ENCODE measurements at regions not wholly inside any gene's neighbourhood (a gene's known extent, or its start where the extent isn't known, plus 50 kb on each side); places are given as distances from the start of the nearest gene placed in this dataset.

GRCh38 chr12:131471271-131471905 lies 239.5 kb upstream of the SFSWAP start:
- TF ChIP-seq, protein P1, sequence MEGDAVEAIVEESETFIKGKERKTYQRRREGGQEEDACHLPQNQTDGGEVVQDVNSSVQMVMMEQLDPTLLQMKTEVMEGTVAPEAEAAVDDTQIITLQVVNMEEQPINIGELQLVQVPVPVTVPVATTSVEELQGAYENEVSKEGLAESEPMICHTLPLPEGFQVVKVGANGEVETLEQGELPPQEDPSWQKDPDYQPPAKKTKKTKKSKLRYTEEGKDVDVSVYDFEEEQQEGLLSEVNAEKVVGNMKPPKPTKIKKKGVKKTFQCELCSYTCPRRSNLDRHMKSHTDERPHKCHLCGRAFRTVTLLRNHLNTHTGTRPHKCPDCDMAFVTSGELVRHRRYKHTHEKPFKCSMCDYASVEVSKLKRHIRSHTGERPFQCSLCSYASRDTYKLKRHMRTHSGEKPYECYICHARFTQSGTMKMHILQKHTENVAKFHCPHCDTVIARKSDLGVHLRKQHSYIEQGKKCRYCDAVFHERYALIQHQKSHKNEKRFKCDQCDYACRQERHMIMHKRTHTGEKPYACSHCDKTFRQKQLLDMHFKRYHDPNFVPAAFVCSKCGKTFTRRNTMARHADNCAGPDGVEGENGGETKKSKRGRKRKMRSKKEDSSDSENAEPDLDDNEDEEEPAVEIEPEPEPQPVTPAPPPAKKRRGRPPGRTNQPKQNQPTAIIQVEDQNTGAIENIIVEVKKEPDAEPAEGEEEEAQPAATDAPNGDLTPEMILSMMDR (IDR thresholded peaks at IDR 0.05; ENCODE audit: poor library complexity, severe bottlenecking): no peak
- TF ChIP-seq EP300 (conservative IDR thresholded peaks at IDR 0.05; ENCODE audit: poor library complexity, severe bottlenecking): no peak
- TF ChIP-seq POLR2AphosphoS5 (IDR thresholded peaks at IDR 0.05): no peak
- no peak for TF ChIP-seq REST (IDR thresholded peaks at IDR 0.05; ENCODE audit: borderline replicate concordance)
- TF ChIP-seq RAD21 (conservative IDR thresholded peaks at IDR 0.05): no peak
- TF ChIP-seq TAF1 (IDR thresholded peaks at IDR 0.05; ENCODE audit: low read depth): no peak
- no peak for TF ChIP-seq EZH2 (IDR thresholded peaks at IDR 0.05; ENCODE audit: borderline replicate concordance, insufficient read depth, low read length, poor library complexity, severe bottlenecking)

Measured in neural cell (in vitro differentiated cells).